ENCODE measurements at regions not wholly inside any gene's neighbourhood (a gene's known extent, or its start where the extent isn't known, plus 50 kb on each side); places are given as distances from the start of the nearest gene placed in this dataset.

GRCh38 chr12:115521771-115522409, 755.6 kb downstream of the MED13L start:
- H3K4me3 ChIP-seq (ENCODE audit: low read depth, low read length) = no peak overlapping the region
- no peak for DNase-seq (ENCODE audit: low read depth)
- TF ChIP-seq POLR2A (IDR thresholded peaks at IDR 0.05; ENCODE audit: extremely low read depth, insufficient read length) = no peak
- no peak for TF ChIP-seq CTCF (IDR thresholded peaks at IDR 0.05; ENCODE audit: low read depth, low read length)
- no peak for TF ChIP-seq MYC (IDR thresholded peaks at IDR 0.05; ENCODE audit: low read depth, low read length)
- no peak for TF ChIP-seq MAX (IDR thresholded peaks at IDR 0.05; ENCODE audit: low read depth, low read length)

GRCh38 chr12:115519887-115520286, 757.6 kb downstream of the MED13L start:
- no peak for DNase-seq (ENCODE audit: low read depth)
- H3K4me3 ChIP-seq (ENCODE audit: low read depth, low read length) = no peak overlapping the region
- no peak for TF ChIP-seq MAX (IDR thresholded peaks at IDR 0.05; ENCODE audit: low read depth, low read length)
- TF ChIP-seq CTCF (IDR thresholded peaks at IDR 0.05; ENCODE audit: low read depth, low read length) = no peak
- no peak for TF ChIP-seq MYC (IDR thresholded peaks at IDR 0.05; ENCODE audit: low read depth, low read length)
- no peak for TF ChIP-seq POLR2A (IDR thresholded peaks at IDR 0.05; ENCODE audit: extremely low read depth, insufficient read length)

GRCh38 chr12:115519359-115519758, 758.1 kb downstream of the MED13L start:
- DNase-seq (ENCODE audit: low read depth) = no peak
- no peak overlapping the region for H3K4me3 ChIP-seq (ENCODE audit: low read depth, low read length)
- TF ChIP-seq CTCF (IDR thresholded peaks at IDR 0.05; ENCODE audit: low read depth, low read length) = no peak
- no peak for TF ChIP-seq MYC (IDR thresholded peaks at IDR 0.05; ENCODE audit: low read depth, low read length)
- no peak for TF ChIP-seq MAX (IDR thresholded peaks at IDR 0.05; ENCODE audit: low read depth, low read length)
- TF ChIP-seq POLR2A (IDR thresholded peaks at IDR 0.05; ENCODE audit: extremely low read depth, insufficient read length) = no peak

DNA sequence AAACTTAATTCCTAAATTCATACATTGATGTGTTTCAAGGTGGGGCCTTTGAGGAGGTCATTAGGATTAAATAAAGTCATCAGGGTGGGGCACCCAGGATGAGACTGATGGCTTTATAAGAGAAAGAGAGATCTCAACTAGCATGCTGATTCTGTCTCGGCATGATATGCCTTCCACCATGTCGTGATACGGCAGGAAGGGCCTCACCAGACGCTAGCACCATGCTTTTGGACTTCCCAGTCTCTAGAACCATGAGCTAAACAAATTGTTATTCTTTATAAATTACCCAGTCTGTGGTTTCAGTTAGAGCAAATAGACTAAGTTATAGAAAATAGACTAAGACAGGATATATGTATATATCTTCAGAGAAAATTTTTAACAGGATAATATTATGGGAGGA, 759.6 kb downstream of the MED13L start:
- H3K4me3 ChIP-seq (ENCODE audit: low read depth, low read length) = no peak overlapping the region
- no peak for DNase-seq (ENCODE audit: low read depth)
- TF ChIP-seq MAX (IDR thresholded peaks at IDR 0.05; ENCODE audit: low read depth, low read length) (no peak), POLR2A (IDR thresholded peaks at IDR 0.05; ENCODE audit: extremely low read depth, insufficient read length) (no peak), CTCF (IDR thresholded peaks at IDR 0.05; ENCODE audit: low read depth, low read length) (no peak), MYC (IDR thresholded peaks at IDR 0.05; ENCODE audit: low read depth, low read length) (no peak)

DNA sequence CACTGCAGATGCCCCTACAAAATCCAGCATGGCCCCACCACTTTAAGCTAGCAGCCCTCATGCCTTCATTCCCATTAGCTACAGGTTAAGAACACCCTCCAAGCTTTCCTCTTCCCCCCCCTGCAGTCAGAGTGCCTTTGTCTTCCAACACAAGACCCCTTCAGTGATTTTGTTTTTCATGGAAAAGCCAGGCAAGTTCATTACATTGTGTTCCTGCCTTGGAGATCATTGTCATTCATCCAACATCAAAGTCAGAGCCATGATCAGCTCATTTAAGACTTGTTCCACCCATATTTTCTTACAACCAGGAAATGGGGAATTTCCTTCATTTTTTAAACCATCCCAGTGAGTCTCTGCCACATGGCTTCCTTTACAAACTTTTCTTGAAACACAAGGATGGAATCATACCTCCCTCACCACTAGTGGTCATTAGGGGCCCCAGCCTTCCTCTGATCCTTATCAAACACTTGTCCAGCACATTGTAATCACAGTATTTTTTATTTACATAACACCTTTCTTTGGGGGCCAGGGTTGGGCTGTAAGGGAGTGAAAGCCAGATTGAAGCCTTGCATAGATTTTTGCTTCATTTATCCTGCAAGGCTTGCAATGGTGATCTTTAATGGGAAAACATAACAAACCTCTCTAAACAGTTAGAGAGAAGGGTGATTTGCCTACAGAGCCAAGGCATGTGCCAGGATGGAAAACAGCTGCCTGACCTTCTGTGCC, 765.3 kb downstream of the MED13L start:
- DNase-seq (ENCODE audit: low read depth) = no peak
- TF ChIP-seq MYC (IDR thresholded peaks at IDR 0.05; ENCODE audit: low read depth, low read length) (no peak), CTCF (IDR thresholded peaks at IDR 0.05; ENCODE audit: low read depth, low read length) (no peak), MAX (IDR thresholded peaks at IDR 0.05; ENCODE audit: low read depth, low read length) (no peak), POLR2A (IDR thresholded peaks at IDR 0.05; ENCODE audit: extremely low read depth, insufficient read length) (no peak)

More for the DNA sequence above, 765.3 kb downstream of the MED13L start:
- H3K4me3 ChIP-seq (ENCODE audit: low read depth, low read length) = no peak overlapping the region
